A673 (cell line): ENCODE measurements at regions not wholly inside any gene's neighbourhood (a gene's known extent, or its start where the extent isn't known, plus 50 kb on each side); places are given as distances from the start of the nearest gene placed in this dataset.

Experiments used
- BruUV-seq: library from RNA; stranded (reverse); fragments of 400-500 nt; replicated peaks from 2 replicates; lab custom pipeline; 2021; lab: Mats Ljungman, UMichigan
- CTCF ChIA-PET: fragments of 300-600 bp; sonication (Branson Sonifier 250); formaldehyde crosslinking; loops from one replicate; lab custom pipeline; 2022; ENCODE audit warnings: antibody characterized with exemption; lab: Charles Lee
- POLR2A ChIA-PET: fragments of 300-600 bp; sonication (Branson Sonifier 250); formaldehyde crosslinking; loops from one replicate; lab custom pipeline; 2022; ENCODE audit warnings: antibody characterized with exemption; ENCODE audit not compliant: low non-redundant PET; lab: Charles Lee
- DNase-seq: peaks from one replicate; pipeline ENCODE4 v3.0.0-alpha.2; 2015; ENCODE audit warnings: low spot score
- H3K27ac ChIP-seq: fragments of 200-600 bp; sonication (generic); 2 replicates; pipeline ENCODE4 v1.5.1; 2016; ENCODE audit warnings: mixed run types, low read depth, mild to moderate bottlenecking, mixed read lengths, antibody characterized with exemption, low read length; ENCODE audit not compliant: poor library complexity, severe bottlenecking
- H3K27me3 ChIP-seq: fragments of 200-600 bp; sonication (generic); replicated peaks from 2 replicates; pipeline ENCODE4 v1.6.1; 2017; ENCODE audit warnings: mixed run types, low read depth, mild to moderate bottlenecking, mixed read lengths, antibody characterized with exemption, low read length; ENCODE audit not compliant: insufficient read depth, poor library complexity
- H3K36me3 ChIP-seq: fragments of 200-600 bp; sonication (generic); 2 replicates; pipeline ENCODE4 v1.6.1; 2016; ENCODE audit warnings: mixed run types, mild to moderate bottlenecking, mixed read lengths, antibody characterized with exemption, low read length; ENCODE audit not compliant: insufficient read depth, poor library complexity, severe bottlenecking
- H3K4me1 ChIP-seq: fragments of 200-600 bp; sonication (generic); 2 replicates; pipeline ENCODE4 v1.6.1; 2017; ENCODE audit warnings: mixed run types, mild to moderate bottlenecking, mixed read lengths, antibody characterized with exemption, low read length; ENCODE audit not compliant: insufficient read depth, poor library complexity, severe bottlenecking
- H3K4me3 ChIP-seq: fragments of 200-600 bp; sonication (generic); 2 replicates; pipeline ENCODE4 v1.5.1; 2016; ENCODE audit warnings: low read depth, mixed run types, mild to moderate bottlenecking, mixed read lengths, low read length; ENCODE audit not compliant: poor library complexity, severe bottlenecking
- H3K9me3 ChIP-seq: fragments of 200-600 bp; sonication (generic); 2 replicates; pipeline ENCODE4 v1.6.1; 2016; ENCODE audit warnings: mixed run types, low read depth, mild to moderate bottlenecking, mixed read lengths, antibody characterized with exemption, low read length; ENCODE audit not compliant: poor library complexity, severe bottlenecking
- EZH2 ChIP-seq: fragments of 200-600 bp; sonication (generic); IDR thresholded peaks from 2 replicates; pipeline ENCODE4 v1.6.1; 2017; ENCODE audit warnings: borderline replicate concordance, low read depth, mild to moderate bottlenecking, mixed read lengths, antibody characterized with exemption, low read length; ENCODE audit not compliant: poor library complexity, severe bottlenecking
- intact Hi-C: fragments of 100-400 bp; cut with micrococcal nuclease; formaldehyde crosslinking; loops from one replicate; pipeline ENCODE4 v1.10.0; 2022; ENCODE audit not compliant: unreplicated experiment
- TF ChIP-seq, protein P1 (sequence below): fragments of 300-800, 200-600 bp; sonication (generic); conservative IDR thresholded peaks from 2 replicates; pipeline ENCODE4 v1.5.1; 2017; ENCODE audit warnings: low read depth, mild to moderate bottlenecking, antibody characterized with exemption, low read length, moderate library complexity, mixed read lengths

DNA sequence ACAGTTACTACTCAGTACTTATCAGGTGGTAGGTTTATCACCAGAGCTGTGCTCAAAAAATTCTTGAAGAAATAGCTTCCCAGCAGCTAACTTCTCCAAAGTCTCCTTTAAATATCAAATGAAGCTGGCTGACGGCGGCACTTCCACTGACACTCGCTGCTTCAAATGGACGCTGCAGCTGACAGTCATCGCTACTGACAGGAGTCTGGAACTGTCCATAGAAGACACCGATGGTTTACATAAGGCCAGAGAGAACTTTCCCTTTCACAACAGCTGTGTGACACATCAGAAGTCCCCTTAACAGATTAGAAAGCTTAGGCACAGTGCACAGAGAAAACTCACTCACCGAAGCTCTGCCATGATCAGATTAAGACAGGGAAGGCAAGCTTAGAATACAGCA lies 270.2 kb downstream of the SHOX2 start:
- Histone ChIP-seq H3K9me3 (no peaks in the 10 kb centered on the region), H3K4me3 (no peak overlapping the region), H3K4me1 (no peaks in the 10 kb centered on the region), H3K36me3 (no peaks in the 10 kb centered on the region), H3K27me3 (no peaks in the 10 kb centered on the region), H3K27ac (no peak overlapping the region)
- BruUV-seq, result no TSS peak
- TF ChIP-seq, protein P1, sequence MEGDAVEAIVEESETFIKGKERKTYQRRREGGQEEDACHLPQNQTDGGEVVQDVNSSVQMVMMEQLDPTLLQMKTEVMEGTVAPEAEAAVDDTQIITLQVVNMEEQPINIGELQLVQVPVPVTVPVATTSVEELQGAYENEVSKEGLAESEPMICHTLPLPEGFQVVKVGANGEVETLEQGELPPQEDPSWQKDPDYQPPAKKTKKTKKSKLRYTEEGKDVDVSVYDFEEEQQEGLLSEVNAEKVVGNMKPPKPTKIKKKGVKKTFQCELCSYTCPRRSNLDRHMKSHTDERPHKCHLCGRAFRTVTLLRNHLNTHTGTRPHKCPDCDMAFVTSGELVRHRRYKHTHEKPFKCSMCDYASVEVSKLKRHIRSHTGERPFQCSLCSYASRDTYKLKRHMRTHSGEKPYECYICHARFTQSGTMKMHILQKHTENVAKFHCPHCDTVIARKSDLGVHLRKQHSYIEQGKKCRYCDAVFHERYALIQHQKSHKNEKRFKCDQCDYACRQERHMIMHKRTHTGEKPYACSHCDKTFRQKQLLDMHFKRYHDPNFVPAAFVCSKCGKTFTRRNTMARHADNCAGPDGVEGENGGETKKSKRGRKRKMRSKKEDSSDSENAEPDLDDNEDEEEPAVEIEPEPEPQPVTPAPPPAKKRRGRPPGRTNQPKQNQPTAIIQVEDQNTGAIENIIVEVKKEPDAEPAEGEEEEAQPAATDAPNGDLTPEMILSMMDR, result no peak
- TF ChIP-seq EZH2, result no peak
- POLR2A ChIA-PET, result no interaction called here
- no peak for DNase-seq
- intact Hi-C loops, result no loop called here
- CTCF ChIA-PET, result no interaction called here

DNA sequence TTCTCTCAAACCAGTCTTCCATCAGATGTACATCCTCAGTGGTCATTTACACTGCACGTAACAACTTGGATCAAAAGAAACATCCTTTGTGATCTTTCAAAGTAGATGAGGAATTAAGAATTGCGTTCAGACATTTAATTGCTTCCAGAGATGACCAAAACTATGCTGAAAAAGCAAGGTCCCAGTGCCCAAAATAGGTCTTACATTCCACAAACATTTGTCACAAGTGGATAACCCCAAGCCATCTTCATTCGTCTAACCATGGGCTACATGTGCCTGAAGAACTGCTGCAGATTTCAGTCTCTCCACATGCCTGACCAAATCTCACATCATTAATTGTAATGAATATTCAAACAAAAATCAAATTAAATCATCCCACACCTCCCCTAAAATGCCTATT lies 273.6 kb downstream of the SHOX2 start:
- Histone ChIP-seq H3K4me3 (no peak overlapping the region), H3K4me1 (no peaks in the 10 kb centered on the region), H3K27me3 (no peaks in the 10 kb centered on the region), H3K9me3 (no peaks in the 10 kb centered on the region), H3K27ac (no peak overlapping the region), H3K36me3 (no peaks in the 10 kb centered on the region)
- ChIA-PET POLR2A (no interaction called here), CTCF (no interaction called here)
- intact Hi-C loops, result no loop called here
- TF ChIP-seq, protein P1, result no peak
- no peak for TF ChIP-seq EZH2
- no peak for DNase-seq
- BruUV-seq, result no TSS peak

DNA sequence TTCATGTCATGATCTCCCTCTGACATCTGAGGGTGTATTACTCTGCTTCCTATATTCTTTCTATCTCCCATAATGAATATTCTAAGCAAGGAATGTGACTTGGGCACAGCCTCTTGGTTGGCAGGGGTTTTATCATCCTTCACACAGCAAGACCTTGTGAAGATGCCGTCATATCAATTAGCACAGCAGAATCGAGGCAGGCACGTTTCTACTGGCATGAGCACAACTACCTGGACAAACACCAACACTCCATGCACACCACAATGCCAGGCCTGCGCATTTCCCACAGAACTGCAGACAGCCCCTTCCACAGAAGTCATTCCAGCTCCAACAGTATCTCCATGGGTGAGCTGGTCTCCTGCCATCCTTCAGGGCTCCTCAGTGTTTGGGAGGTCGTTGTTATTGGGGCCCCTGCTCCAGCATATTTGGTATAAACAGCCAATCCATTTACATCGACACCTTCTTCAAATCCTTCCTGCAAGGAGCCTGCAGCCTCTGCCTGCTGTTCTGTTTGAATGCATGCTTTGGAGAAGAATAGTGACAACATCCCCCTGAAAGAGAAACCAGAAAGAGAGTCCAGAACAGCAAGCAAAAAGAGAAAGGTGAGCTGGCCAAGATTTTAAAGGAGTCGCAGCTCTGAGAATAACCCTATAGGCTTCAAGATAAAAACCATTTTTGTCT lies 275.5 kb downstream of the SHOX2 start:
- Histone ChIP-seq H3K36me3 (no peaks in the 10 kb centered on the region), H3K27me3 (no peaks in the 10 kb centered on the region), H3K4me3 (no peak overlapping the region), H3K4me1 (no peaks in the 10 kb centered on the region), H3K27ac (no peak overlapping the region), H3K9me3 (no peaks in the 10 kb centered on the region)
- TF ChIP-seq, protein P1, result no peak
- no peak for TF ChIP-seq EZH2
- POLR2A ChIA-PET, result no interaction called here
- DNase-seq, result no peak
- CTCF ChIA-PET, result no interaction called here
- BruUV-seq, result no TSS peak
- intact Hi-C loops, result no loop called here
